Loucy (cell line): ENCODE measurements at regions not wholly inside any gene's neighbourhood (a gene's known extent, or its start where the extent isn't known, plus 50 kb on each side); places are given as distances from the start of the nearest gene placed in this dataset.

Experiments used
- EZH2phosphoT487 ChIP-seq: fragments of 200-600 bp; IDR thresholded peaks from 2 replicates; pipeline ENCODE4 v1.6.1; 2018; ENCODE audit warnings: antibody characterized with exemption, mild to moderate bottlenecking, moderate library complexity, borderline replicate concordance
- TF ChIP-seq, protein P1 (sequence below): fragments of 200-600 bp; sonication (generic); conservative IDR thresholded peaks from 2 replicates; pipeline ENCODE4 v1.5.1; 2014; ENCODE audit warnings: mild to moderate bottlenecking, antibody characterized with exemption, low read length

DNA sequence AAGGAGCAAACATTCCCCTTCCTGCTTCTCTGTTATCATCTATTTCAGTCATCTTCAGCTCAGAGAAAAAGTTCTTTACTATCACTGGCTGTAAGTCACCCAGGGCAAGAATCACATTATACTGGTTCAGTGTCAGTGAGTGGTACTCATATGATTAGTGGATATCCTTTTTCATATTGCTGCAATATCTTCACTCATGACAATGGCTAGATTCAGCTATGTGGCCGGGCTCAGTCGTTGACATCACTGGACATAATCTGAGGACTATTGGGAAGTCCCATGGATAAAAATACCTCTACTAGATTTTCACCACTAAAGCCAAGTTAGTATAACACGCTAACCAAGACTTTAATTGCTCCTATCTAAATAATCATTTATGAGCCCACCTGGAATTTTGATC lies 91.3 kb upstream of the UBE2E2 start:
- TF ChIP-seq, protein P1, sequence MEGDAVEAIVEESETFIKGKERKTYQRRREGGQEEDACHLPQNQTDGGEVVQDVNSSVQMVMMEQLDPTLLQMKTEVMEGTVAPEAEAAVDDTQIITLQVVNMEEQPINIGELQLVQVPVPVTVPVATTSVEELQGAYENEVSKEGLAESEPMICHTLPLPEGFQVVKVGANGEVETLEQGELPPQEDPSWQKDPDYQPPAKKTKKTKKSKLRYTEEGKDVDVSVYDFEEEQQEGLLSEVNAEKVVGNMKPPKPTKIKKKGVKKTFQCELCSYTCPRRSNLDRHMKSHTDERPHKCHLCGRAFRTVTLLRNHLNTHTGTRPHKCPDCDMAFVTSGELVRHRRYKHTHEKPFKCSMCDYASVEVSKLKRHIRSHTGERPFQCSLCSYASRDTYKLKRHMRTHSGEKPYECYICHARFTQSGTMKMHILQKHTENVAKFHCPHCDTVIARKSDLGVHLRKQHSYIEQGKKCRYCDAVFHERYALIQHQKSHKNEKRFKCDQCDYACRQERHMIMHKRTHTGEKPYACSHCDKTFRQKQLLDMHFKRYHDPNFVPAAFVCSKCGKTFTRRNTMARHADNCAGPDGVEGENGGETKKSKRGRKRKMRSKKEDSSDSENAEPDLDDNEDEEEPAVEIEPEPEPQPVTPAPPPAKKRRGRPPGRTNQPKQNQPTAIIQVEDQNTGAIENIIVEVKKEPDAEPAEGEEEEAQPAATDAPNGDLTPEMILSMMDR, result no peak
- TF ChIP-seq EZH2phosphoT487, result no peak
